ENCODE measurements at regions not wholly inside any gene's neighbourhood (a gene's known extent, or its start where the extent isn't known, plus 50 kb on each side); places are given as distances from the start of the nearest gene placed in this dataset.

DNA sequence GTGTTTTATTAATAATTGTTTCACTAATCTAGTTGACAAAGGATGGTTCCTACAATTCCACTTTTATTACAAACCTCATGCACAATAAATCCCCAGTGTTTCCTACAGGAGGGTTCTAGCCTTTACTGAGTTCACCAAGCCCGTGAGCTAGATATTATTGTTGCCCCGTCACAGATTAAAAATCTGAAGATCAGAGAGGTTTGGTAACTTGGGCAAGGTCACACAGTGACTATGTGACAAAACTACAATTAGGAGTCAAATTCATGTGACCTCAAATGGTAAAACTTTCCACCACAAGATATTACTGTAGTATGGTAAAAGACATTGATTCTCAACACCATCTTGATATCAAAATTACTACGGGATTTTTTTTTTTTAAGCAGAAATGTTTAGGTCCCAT is 124.6 kb downstream of the BTC start:
- H3K4me3 ChIP-seq (ENCODE audit: low read depth, low read length): no peak overlapping the region
- no peak for DNase-seq (ENCODE audit: low read depth)
- TF ChIP-seq MYC (IDR thresholded peaks at IDR 0.05; ENCODE audit: low read depth, low read length) (no peak), POLR2A (IDR thresholded peaks at IDR 0.05; ENCODE audit: extremely low read depth, insufficient read length) (no peak), MAX (IDR thresholded peaks at IDR 0.05; ENCODE audit: low read depth, low read length) (no peak), CTCF (IDR thresholded peaks at IDR 0.05; ENCODE audit: low read depth, low read length) (no peak)

- TF ChIP-seq MAX (IDR thresholded peaks at IDR 0.05; ENCODE audit: low read depth, low read length) (no peak), POLR2A (IDR thresholded peaks at IDR 0.05; ENCODE audit: extremely low read depth, insufficient read length) (no peak), MYC (IDR thresholded peaks at IDR 0.05; ENCODE audit: low read depth, low read length) (no peak), CTCF (IDR thresholded peaks at IDR 0.05; ENCODE audit: low read depth, low read length) (no peak)
- DNase-seq (ENCODE audit: low read depth): no peak
- no peak overlapping the region for H3K4me3 ChIP-seq (ENCODE audit: low read depth, low read length)
These were observed 123.7 kb downstream of the BTC start for GRCh38 chr4:74670583-74670982.

DNA sequence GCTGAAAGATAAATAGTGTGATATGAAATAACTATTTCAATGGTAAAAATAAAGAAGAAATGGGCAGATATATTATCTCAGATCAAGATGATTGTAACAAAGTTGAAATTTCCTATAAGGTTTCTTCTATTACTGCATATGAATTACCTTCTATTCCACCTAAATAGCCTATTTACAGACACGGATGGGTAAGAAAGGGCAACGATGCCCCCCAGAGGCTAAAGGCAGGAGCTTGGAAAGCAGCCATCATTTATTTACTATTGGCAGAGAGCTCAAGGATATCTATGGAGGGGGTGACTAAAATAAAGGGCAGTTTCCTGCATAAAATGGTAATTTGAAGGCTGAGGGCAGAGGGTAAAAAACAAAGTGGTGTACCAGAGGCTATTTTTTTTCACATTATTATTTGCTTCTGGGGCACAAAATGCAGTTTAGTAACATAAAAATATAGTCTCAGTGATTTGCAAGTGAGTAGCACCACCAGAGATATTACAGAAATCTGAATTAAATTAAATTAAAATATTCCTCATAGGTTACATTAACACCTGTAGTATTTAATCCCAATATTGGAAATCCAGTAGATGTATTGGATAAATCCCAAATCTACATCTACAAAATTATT is 123.1 kb downstream of the BTC start:
- no peak overlapping the region for H3K4me3 ChIP-seq (ENCODE audit: low read depth, low read length)
- TF ChIP-seq MAX (IDR thresholded peaks at IDR 0.05; ENCODE audit: low read depth, low read length) (no peak), MYC (IDR thresholded peaks at IDR 0.05; ENCODE audit: low read depth, low read length) (no peak), POLR2A (IDR thresholded peaks at IDR 0.05; ENCODE audit: extremely low read depth, insufficient read length) (no peak), CTCF (IDR thresholded peaks at IDR 0.05; ENCODE audit: low read depth, low read length) (peak; percentile 66)
- DNase-seq (ENCODE audit: low read depth): peak; percentile 62

- no peak overlapping the region for H3K4me3 ChIP-seq (ENCODE audit: low read depth, low read length)
- TF ChIP-seq CTCF (IDR thresholded peaks at IDR 0.05; ENCODE audit: low read depth, low read length) (no peak), MAX (IDR thresholded peaks at IDR 0.05; ENCODE audit: low read depth, low read length) (no peak), MYC (IDR thresholded peaks at IDR 0.05; ENCODE audit: low read depth, low read length) (no peak), POLR2A (IDR thresholded peaks at IDR 0.05; ENCODE audit: extremely low read depth, insufficient read length) (no peak)
- DNase-seq (ENCODE audit: low read depth): no peak
These were observed 119.6 kb downstream of the BTC start for GRCh38 chr4:74674750-74675149.

GRCh38 chr4:74675673-74676279 is 118.5 kb downstream of the BTC start:
- H3K4me3 ChIP-seq (ENCODE audit: low read depth, low read length): no peak overlapping the region
- TF ChIP-seq MAX (IDR thresholded peaks at IDR 0.05; ENCODE audit: low read depth, low read length): no peak
- TF ChIP-seq CTCF (IDR thresholded peaks at IDR 0.05; ENCODE audit: low read depth, low read length): peak; percentile 64
- DNase-seq (ENCODE audit: low read depth): peak; percentile 53
